SK-N-SH (cell line): ENCODE measurements at regions not wholly inside any gene's neighbourhood (a gene's known extent, or its start where the extent isn't known, plus 50 kb on each side); places are given as distances from the start of the nearest gene placed in this dataset.

Experiments
- CTCF ChIA-PET: fragments of 300-600, 350-600 bp; formaldehyde crosslinking; extraction: SDS; loops from one replicate; lab custom pipeline; 2021; lab: Yijun Ruan, JAX
- POLR2A ChIA-PET: fragments of 350-600 bp; sonication (Branson Sonifier 250); formaldehyde crosslinking; extraction: SDS; loops from one replicate; lab custom pipeline; 2020; ENCODE audit warnings: antibody characterized with exemption, inconsistent platforms; lab: Yijun Ruan, JAX
- DNase-seq: peaks from one replicate; pipeline ENCODE4 v3.0.0; 2012
- H2AFZ ChIP-seq: fragments of 200-600 bp; sonication (generic); 2 replicates; pipeline ENCODE4 v1.8.1; 2016; ENCODE audit warnings: antibody characterized with exemption, mild to moderate bottlenecking, low read depth
- H3F3A ChIP-seq: fragments of 200-600 bp; sonication (generic); replicated peaks from 2 replicates; pipeline ENCODE3; 2016; ENCODE audit warnings: antibody characterized with exemption, mild to moderate bottlenecking; ENCODE audit not compliant: insufficient read depth
- H3K27ac ChIP-seq, 2 experiments: fragments of 200-500 bp in 1 of 2; fragments of 200-600 bp in 1 of 2; sonication (Bioruptor generic) in 1 of 2; sonication (generic), shearing (Covaris generic) in 1 of 2; 2 replicates each; pipeline versions ENCODE4 v1.5.1 to v1.6.1; 2014 to 2016; ENCODE audit warnings: low read depth in 2 of 2, inconsistent platforms in 1 of 2, low read length in 1 of 2, mild to moderate bottlenecking in 1 of 2, mixed read lengths in 1 of 2
- H3K27me3 ChIP-seq: fragments of 200-600 bp; sonication (generic), shearing (Covaris generic); 2 replicates; pipeline ENCODE4 v1.6.1; 2016; ENCODE audit warnings: mixed run types; ENCODE audit not compliant: insufficient read depth
- H3K36me3 ChIP-seq, 2 experiments: fragments of 200-500 bp in 1 of 2; fragments of 200-600 bp in 1 of 2; sonication (Bioruptor generic) in 1 of 2; sonication (generic) in 1 of 2; replicated peaks in 1 of 2; 2 replicates each; pipeline versions ENCODE3 to v1.5.1; 2014 to 2016; ENCODE audit warnings: low read length in 1 of 2, mild to moderate bottlenecking in 1 of 2; ENCODE audit not compliant: insufficient read depth in 2 of 2, control insufficient read depth in 1 of 2
- H3K4me1 ChIP-seq, 2 experiments: fragments of 200-500 bp in 1 of 2; fragments of 200-600 bp in 1 of 2; sonication (Bioruptor generic) in 1 of 2; sonication (generic), shearing (Covaris generic) in 1 of 2; 2 replicates each; pipeline versions ENCODE4 v1.5.1 to v1.6.1; 2014 to 2016; ENCODE audit warnings: low read depth in 1 of 2, low read length in 1 of 2, mixed run types in 1 of 2; ENCODE audit not compliant: insufficient read depth in 2 of 2, control insufficient read depth in 1 of 2
- H3K4me2 ChIP-seq: fragments of 200-600 bp; sonication (generic), shearing (Covaris generic); 2 replicates; pipeline ENCODE4 v1.6.1; 2017; ENCODE audit warnings: mixed run types
- H3K4me3 ChIP-seq, 2 experiments: fragments of 200-500 bp in 1 of 2; fragments of 200-600 bp in 1 of 2; sonication (Bioruptor generic) in 1 of 2; sonication (generic), shearing (Covaris generic) in 1 of 2; 2 replicates each; pipeline versions ENCODE4 v1.5.1 to v1.8.1; 2014 to 2016; ENCODE audit warnings: low read depth in 2 of 2, inconsistent platforms in 1 of 2, low read length in 1 of 2, mild to moderate bottlenecking in 1 of 2, mixed read lengths in 1 of 2, moderate library complexity in 1 of 2
- H3K79me2 ChIP-seq: fragments of 200-600 bp; sonication (generic); 2 replicates; pipeline ENCODE4 v1.8.1; 2017; ENCODE audit warnings: mild to moderate bottlenecking; ENCODE audit not compliant: insufficient read depth
- H3K9ac ChIP-seq: fragments of 200-600 bp; sonication (generic); 2 replicates; pipeline ENCODE4 v1.6.1; 2017; ENCODE audit warnings: mixed run types
- H3K9me2 ChIP-seq: fragments of 200-600 bp; sonication (generic); 2 replicates; pipeline ENCODE4 v1.6.1; 2017; ENCODE audit warnings: mixed run types
- H3K9me3 ChIP-seq: fragments of 200-600 bp; sonication (generic); 2 replicates; pipeline ENCODE4 v1.6.1; 2017; ENCODE audit warnings: mixed run types, mild to moderate bottlenecking, moderate library complexity
- H4K20me1 ChIP-seq: fragments of 200-600 bp; sonication (generic); 2 replicates; pipeline ENCODE4 v1.6.1; 2017; ENCODE audit warnings: mild to moderate bottlenecking, mixed run types; ENCODE audit not compliant: insufficient read depth
- CHD2 ChIP-seq: fragments of 150-350 bp; IDR thresholded peaks from 2 replicates; pipeline ENCODE4 v1.6.1; 2018; ENCODE audit warnings: low read length; ENCODE audit not compliant: partially characterized antibody
- CTCF ChIP-seq: fragments of 200-600 bp; sonication (generic); IDR thresholded peaks from 2 replicates; pipeline ENCODE4 v1.6.1; 2017; ENCODE audit warnings: antibody characterized with exemption, mild to moderate bottlenecking, moderate library complexity
- ELF1 ChIP-seq: IDR thresholded peaks from 2 replicates; pipeline ENCODE4 v1.4.0; 2012
- EP300 ChIP-seq, 2 experiments: IDR thresholded peaks; 2 replicates each; pipeline versions ENCODE4 v1.4.0 to v1.6.1; 2012; ENCODE audit warnings: borderline replicate concordance in 1 of 2, low read depth in 1 of 2, low read length in 1 of 2
- FOSL2 ChIP-seq: IDR thresholded peaks from 2 replicates; pipeline ENCODE4 v1.4.0; 2012; ENCODE audit warnings: low read depth, mild to moderate bottlenecking, moderate library complexity, borderline replicate concordance
- FOXJ3 ChIP-seq: sonication (generic); formaldehyde crosslinking; IDR thresholded peaks from 2 replicates; pipeline ENCODE4 v1.5.1; 2020; ENCODE audit warnings: mild to moderate bottlenecking, missing genetic modification reagents
- GATA2 ChIP-seq: sonication (generic); formaldehyde crosslinking; IDR thresholded peaks from 2 replicates; pipeline ENCODE4 v1.5.0; 2020; ENCODE audit warnings: mild to moderate bottlenecking, missing genetic modification reagents
- IRF3 ChIP-seq: fragments of 150-350 bp; IDR thresholded peaks from 2 replicates; pipeline ENCODE4 v1.6.1; 2016; ENCODE audit warnings: mild to moderate bottlenecking, low read depth, low read length
- JUND ChIP-seq: IDR thresholded peaks from 2 replicates; pipeline ENCODE4 v1.4.0; 2012
- MAX ChIP-seq: IDR thresholded peaks from 2 replicates; pipeline ENCODE4 v1.4.0; 2012; ENCODE audit warnings: low read depth
- MEF2A ChIP-seq: IDR thresholded peaks from 2 replicates; pipeline ENCODE4 v1.4.0; 2012; ENCODE audit warnings: low read depth, borderline replicate concordance
- NFIC ChIP-seq: IDR thresholded peaks from 2 replicates; pipeline ENCODE4 v1.4.0; 2012; ENCODE audit warnings: borderline replicate concordance
- NRF1 ChIP-seq: IDR thresholded peaks from 2 replicates; pipeline ENCODE4 v1.6.1; 2012; ENCODE audit warnings: low read depth, mild to moderate bottlenecking, low read length
- RCOR1 ChIP-seq: fragments of 150-350 bp; IDR thresholded peaks from 2 replicates; pipeline ENCODE4 v1.6.1; 2017; ENCODE audit warnings: antibody characterized with exemption, low read length
- REST ChIP-seq: IDR thresholded peaks from 2 replicates; pipeline ENCODE4 v1.6.1; 2012; ENCODE audit warnings: mild to moderate bottlenecking, low read depth, low read length, moderate library complexity
- SIN3A ChIP-seq: IDR thresholded peaks from 2 replicates; pipeline ENCODE4 v1.6.1; 2012; ENCODE audit warnings: low read depth, mild to moderate bottlenecking, low read length, moderate library complexity, borderline replicate concordance
- TCF12 ChIP-seq: IDR thresholded peaks from 2 replicates; pipeline ENCODE4 v1.4.0; 2012
- TEAD4 ChIP-seq: IDR thresholded peaks from 2 replicates; pipeline ENCODE4 v1.4.0; 2012; ENCODE audit warnings: mild to moderate bottlenecking, borderline replicate concordance; ENCODE audit not compliant: insufficient read depth
- USF1 ChIP-seq: IDR thresholded peaks from 2 replicates; pipeline ENCODE4 v1.4.0; 2012; ENCODE audit warnings: low read depth, borderline replicate concordance
- YY1 ChIP-seq: IDR thresholded peaks from 2 replicates; pipeline ENCODE4 v1.4.0; 2012; ENCODE audit warnings: low read depth, mild to moderate bottlenecking
- ZBTB33 ChIP-seq: IDR thresholded peaks from 2 replicates; pipeline ENCODE4 v1.4.0; 2012; ENCODE audit warnings: low read depth, borderline replicate concordance
- WGBS: methylation state at CpG from one replicate; pipeline ENCODE4 v1.1.6; 2017; ENCODE audit warnings: low lambda C conversion rate; 5-methylcytosine and 5-hydroxymethylcytosine counted together

GRCh38 chr13:32859707-32860292 lies 156.4 kb upstream of the KL start (continued):
- no peak for TF ChIP-seq REST
- TF ChIP-seq, all 33 proteins: peak for 0

GRCh38 chr13:32861304-32861703 lies 154.9 kb upstream of the KL start:
- no peaks in the 10 kb centered on the region for H3K9me3 ChIP-seq
- no peak overlapping the region for H3K9ac ChIP-seq
- 29% methylated on average over 3 of the region's 3 CpGs for WGBS
- DNase-seq, result no peak
- no peak overlapping the region for H3K4me2 ChIP-seq
- no peak overlapping the region for H3K4me3 ChIP-seq
- no peak for TF ChIP-seq CHD2
- TF ChIP-seq ZBTB33, result no peak
- TF ChIP-seq RCOR1, result no peak
- no peak for TF ChIP-seq SIN3A
- no peak for TF ChIP-seq TCF12
- TF ChIP-seq NRF1, result no peak
- TF ChIP-seq FOXJ3 (CRISPR knock-in tag), result no peak
- TF ChIP-seq EP300 (IDR thresholded peaks at IDR 0.05; ENCODE audit: borderline replicate concordance in 1 of 2, low read depth in 1 of 2, low read length in 1 of 2), result no peak
- no peak for TF ChIP-seq FOSL2
- TF ChIP-seq JUND, result no peak
- TF ChIP-seq NFIC, result no peak
- no peak for TF ChIP-seq IRF3
- TF ChIP-seq CTCF, result no peak
- no peak for TF ChIP-seq TEAD4
- TF ChIP-seq MEF2A, result no peak
- no peak for TF ChIP-seq ELF1
- TF ChIP-seq YY1, result no peak
- no peak for TF ChIP-seq MAX
- TF ChIP-seq USF1, result no peak
- TF ChIP-seq GATA2, result no peak
- no peaks in the 10 kb centered on the region for H3K9me2 ChIP-seq
- ChIA-PET CTCF (interaction anchor here (1.2 kb wide), 1 partner anchor 37 kb away, joined by 3 read pairs; no protein-coding TSS in a partner anchor), POLR2A (no interaction called here)
- H3K4me1 ChIP-seq, result no peaks in the 10 kb centered on the region
- no peaks in the 10 kb centered on the region for H3F3A ChIP-seq
- H3K79me2 ChIP-seq, result no peaks in the 10 kb centered on the region
- no peak overlapping the region for H3K27ac ChIP-seq
- H2AFZ ChIP-seq, result no peak overlapping the region
- no peaks in the 10 kb centered on the region for H3K27me3 ChIP-seq
- H3K36me3 ChIP-seq, result no peaks in the 10 kb centered on the region
- H4K20me1 ChIP-seq, result no peaks in the 10 kb centered on the region
